GM21737 (cell line): ENCODE measurements at regions not wholly inside any gene's neighbourhood (a gene's known extent, or its start where the extent isn't known, plus 50 kb on each side); places are given as distances from the start of the nearest gene placed in this dataset.

Experiments
- ATAC-seq: cut with Tn5 transposase; IDR thresholded peaks from one replicate; pipeline ENCODE4 v1.9.1; 2021; ENCODE audit warnings: mild to moderate bottlenecking, moderate library complexity; ENCODE audit not compliant: unreplicated experiment

DNA sequence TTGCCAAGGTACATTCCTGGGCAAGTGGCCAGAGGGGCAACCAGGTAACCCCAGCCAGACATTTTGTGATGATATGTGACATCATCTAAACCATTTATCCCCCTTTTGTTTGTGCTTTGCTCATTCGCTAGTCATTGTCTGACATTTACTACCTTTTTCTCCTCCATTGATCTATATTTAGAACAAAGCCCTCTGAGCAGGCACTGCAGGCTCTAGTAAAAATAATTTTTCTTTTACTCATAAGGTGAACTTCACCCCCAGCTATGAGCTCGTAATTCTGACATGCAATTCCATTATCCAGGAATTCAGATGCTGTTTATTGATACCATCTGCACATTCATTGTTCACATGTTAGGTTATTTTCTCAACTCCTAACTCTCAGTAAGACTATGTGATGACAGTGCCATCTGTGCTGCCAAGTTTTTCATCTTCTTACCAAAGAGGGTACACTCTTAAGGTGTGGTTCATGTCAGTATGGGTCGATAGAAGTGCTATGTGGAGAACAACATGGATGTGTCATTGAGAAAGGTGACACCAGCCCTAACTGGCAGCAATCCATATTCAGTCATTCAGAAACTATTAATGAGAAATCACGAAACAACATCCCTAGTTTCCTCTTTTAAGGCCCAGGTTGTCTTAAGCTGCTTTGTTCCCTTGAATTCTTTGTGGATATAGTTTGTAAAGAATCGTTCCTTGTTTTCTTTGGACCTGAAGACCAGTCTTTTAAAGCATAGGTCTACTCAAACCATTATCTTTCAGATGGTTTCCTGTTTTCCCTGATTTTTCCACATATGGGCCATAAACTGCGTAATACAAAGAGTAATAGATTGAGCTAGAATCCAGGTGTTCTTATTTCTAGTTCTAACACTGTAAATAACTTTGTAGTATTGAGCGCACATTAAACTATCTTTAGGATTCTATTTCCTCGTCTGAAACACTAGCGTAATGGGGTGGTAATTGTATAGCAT, 978.1 kb upstream of the CDH2 start:
- ATAC-seq: no peak

DNA sequence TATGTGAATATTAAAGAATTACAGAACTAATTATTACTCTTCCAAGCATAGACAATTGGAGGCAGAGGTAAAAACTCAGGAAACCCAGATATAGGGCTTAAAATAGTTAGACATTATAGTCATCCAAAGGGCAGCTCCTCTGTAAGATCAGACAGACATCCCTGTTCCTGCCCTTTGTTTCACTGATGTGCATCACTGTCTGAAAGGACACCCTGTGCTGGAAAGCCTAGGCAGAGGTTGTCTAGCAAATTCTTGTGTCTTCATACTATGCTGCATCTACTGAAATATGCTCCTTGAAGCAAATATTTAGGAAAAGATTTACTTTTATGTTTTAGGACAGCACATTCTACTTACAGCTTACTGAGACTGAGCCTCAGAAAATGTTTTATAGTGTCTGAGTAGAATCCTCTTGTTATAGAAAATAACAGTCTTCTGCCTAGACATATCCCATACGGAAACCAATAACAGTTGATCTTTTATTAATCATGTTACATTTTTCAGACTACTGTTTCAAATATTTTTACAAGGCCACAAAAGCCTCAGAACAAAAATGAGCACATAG, 977.3 kb upstream of the CDH2 start:
- no peak for ATAC-seq

DNA sequence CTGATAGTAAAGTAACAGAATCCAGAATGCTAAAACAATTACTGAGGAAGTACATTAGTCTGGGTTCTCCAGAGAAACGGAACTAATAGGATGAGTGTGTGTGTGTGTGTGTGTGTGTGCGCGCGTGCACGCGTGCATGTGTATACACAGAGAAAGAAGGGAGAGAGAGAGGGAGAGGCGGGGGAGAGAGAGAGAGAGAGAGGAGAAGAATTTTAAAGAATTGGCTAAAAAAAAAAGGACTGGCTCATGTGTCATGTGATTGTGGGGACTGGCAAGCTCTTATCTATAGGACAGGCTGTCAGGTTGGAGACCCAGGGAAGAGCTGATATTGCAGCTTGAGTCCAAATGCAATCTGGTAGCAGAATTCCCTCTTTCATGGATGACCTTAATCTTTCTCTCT, 976.2 kb upstream of the CDH2 start:
- ATAC-seq: no peak

DNA sequence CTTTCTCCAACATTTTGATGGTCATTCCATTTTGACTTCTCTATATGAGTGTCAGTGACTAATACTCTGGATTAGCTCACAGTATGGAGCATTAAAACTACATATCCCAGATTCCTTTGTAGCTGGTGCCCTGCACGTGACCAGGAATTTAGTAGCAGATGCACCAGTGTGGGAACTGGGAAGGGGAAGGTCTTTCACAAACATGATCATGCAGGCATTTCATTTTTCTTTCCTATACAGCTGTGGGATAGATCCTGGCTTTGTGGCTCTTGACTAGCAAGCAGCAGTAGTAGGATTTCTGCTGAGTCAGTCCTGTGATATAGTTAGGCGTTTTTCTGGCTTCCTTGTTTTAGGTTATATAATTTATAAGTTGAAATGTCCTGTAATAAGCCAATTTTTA, 971.0 kb upstream of the CDH2 start:
- ATAC-seq: no peak

DNA sequence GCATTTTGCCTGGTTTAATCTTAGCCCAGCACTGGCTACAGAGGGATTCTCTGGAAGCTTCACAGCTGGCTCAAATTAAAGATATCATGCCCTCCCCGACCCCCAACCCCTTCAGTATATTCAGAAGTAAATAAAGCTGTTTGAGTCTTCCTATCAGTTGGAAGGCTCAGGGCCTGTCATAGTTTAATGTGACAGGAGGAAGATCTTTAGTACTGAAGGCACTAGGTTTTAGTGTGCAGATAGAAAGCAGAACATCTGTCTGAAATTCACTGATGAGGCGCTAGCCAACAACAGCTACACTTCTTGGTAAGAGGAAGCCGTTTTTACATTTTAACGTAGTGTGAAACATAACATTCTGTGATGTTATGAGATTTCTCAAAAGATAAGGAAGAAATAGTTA, 969.1 kb upstream of the CDH2 start:
- ATAC-seq: no peak

DNA sequence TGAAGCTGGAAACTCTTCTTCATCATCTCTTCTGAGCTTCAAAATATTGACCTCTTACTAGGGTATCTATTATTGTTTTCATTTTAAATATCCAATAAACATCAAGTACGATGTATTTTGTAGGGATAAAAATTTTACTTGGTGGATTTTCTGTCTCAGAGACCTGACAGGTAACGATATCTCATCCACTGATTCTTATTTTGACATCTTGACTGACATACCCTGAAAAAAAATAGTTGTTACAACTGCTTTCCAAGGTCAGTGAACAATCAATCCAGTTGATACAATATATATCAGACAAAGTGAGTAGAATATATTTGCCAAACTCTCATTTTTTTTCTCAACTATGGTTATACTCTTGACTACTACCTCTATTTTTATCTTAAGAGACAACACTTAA, 963.7 kb upstream of the CDH2 start:
- ATAC-seq: no peak

DNA sequence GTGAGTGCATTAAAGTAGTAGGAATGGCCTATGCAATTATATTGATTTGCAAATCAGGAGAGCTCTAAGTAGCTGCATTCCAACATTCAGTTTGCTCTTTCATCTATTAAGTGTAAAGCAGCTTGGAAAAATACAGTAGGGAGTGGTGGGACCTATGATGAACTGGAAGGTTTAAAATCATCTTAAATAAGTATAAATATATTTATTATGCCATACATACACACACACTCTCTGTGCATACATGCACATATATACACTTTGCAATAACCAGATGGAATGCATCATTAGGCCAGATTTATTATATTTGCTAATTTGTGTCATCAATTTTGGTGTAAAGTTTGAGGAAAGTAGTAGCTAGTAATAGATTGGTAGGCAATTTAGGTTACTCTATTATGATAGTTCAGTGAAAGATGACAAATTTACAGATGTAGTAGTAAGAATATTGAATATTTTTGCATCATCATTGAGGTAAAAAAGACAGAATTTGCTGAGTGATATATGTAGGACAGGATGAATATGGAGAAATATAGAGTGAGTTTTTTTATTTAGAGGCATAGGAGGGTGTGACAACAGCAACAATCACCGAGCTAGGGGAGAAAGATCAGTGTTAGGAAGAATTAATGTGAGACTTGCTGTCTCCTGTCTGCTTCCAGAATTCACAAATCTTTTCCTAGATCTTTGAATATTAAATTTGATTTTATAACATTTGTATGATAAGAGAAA, 961.0 kb upstream of the CDH2 start:
- ATAC-seq: no peak

DNA sequence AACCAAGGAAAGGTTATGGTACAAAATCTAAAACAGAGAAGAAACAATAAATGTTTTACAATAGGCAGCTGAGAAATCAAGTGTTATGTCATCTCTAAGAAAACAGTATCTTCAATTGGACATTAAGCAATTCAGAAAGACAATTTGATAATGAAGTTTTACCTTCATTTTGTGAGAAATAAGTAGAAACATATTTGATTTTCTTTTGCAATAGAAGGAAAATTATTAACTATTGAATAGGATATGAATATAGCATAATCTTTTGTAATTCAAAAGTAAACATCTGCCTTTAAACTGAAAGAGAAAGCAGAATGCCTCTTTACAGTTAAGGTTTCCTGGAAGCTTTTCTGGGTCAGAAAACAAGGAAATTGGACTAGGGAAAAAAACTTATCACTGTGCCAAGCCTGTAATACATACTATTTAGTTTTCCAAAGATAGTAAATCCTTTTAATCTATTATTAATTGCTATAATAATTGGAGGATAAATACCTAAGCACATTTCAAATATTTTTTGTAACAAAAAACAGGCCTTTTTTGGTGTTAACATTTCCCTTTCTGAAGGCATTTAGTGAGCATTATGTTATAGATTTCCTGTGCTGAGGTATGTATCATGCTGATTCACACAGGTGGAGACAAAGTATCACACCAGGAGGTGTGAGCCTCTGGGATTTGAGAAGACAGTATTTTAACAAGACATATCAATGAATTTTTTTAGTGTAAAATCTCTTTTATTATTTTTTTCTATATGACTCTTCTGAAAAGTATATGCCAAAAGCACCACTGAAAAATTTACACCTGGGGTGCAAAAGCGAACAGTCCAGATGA, 947.0 kb upstream of the CDH2 start:
- ATAC-seq: no peak

DNA sequence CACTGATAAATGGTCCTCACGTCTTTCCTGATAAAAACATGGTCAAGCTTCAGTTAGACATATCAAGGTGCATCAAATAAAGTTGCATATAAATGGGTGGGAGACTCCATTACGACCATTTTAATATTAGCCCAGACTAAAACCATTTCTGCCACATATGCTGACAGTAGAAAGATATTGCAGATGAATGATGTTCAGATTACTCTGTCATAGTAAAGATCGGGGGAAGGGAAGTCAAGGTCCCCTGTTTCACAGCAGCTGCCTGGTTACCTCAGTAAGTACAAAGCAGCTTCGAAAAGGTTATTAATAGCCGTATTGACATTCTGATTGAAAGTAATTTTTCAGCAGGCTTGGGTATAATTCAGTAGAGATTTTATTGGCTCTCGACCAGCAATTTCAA, 927.7 kb upstream of the CDH2 start:
- ATAC-seq: no peak

DNA sequence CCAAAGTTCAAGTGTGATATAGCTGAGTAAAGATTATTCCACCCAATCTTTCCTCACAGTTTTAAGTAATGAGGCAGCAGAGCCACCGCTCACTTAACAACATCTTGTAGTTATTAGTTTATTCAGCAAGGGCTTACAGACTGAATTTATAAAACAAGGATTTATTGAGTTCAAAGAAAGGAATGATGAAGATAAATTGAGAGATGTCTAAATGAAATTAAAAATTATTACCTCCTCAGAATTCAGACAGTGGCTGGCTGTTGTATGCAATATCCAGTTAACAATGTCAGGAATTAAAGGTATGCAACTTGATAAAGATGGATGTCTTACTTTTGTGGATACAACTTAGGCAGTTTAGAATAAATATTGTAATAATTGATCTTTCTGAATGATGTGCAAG, 927.3 kb upstream of the CDH2 start:
- no peak for ATAC-seq

DNA sequence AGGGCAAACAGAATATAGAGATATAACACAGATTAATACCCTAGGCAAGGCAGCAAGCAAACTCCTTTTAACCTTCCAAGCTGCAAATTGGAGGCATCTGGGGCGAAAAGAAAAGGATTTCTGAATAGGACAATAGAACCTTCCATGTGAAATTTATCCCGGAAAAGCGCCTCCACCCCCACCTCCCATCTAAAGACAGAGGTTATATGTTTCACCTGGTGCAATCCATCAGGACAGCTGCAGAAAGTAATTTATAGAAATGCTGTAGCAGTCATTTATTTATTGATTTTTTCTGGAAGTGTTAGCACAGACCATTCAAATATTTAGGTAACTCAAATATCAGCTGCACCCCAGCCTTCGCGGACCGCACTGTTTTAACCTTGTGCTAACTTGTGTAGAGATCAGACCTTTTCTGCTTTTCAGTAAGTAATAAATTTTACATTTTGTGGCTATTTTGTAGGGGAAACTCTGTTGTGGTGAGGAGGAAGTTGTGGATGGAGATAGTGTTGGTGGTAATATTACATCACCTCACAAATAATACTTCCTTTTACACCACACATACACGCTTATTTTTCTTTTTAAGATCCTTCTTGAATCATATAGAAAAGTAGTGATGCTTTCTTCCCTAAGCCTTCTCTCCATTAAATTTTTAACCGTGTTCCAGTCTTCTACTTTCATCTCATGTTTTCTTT, 919.3 kb upstream of the CDH2 start:
- no peak for ATAC-seq

DNA sequence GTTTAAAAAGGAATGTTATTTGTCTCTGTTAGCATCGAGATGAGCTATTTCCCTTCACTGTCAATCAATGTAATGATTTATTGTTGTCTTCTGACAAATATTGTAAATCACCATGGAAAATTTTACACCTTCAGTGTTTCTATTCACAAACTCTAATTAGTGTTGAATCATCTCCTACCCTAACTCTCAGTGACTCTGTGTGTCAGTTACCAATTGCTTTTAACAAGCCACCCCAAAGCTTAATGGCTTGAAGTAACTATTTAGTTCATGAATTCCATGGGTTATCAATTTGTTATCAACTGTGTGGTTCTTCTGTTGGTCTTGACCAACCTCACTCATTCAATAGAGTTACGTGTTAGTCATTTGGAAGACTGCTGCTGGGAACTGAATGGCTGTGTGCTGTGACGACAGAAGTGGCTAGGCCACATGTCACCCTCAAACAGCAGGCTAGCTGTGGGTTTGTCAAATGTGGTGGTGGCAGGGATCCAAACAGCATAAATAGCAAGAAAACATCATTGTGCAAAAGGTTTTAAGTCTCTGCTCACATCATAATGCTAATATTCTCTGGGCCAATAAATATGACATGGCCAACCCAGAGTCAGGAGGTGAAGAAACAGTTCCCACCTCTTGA, 910.8 kb upstream of the CDH2 start:
- ATAC-seq: no peak

DNA sequence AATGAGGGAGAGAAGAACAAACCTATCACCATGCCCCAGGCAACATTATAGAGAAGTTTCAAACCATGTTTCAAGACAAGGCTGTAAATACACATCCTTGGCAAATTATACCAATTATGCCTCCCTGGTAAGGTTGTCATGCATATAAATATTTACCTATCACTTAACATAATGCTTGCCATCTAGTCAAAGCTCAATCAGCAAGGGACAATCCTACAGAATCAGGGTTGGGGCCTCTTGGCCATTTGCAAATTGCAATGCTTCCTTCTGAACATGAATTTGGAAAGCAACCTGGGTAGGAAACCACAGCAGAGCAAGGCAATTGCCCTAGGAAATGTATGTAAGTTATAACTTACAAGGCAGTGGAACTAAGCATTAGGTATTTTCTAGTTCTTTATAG, 907.2 kb upstream of the CDH2 start:
- no peak for ATAC-seq

DNA sequence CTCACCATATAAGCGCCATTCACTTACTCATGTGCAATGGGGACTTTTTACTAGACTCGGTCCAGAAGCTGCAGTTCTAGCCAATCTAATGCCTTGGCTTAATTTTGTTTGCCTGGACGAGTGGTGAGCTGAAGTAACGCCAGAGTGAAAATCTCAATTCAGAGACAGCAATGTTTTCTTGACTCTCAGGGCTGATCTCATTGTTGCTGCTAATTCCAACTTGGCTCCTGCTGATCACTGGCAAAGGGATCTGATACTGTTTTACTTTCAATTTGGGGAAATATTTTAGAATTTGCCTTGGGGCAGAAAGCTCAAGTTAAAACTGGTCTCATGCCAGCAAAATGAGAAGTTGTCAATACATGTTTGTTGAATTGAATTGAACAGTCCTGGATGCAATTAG, 906.6 kb upstream of the CDH2 start:
- no peak for ATAC-seq

DNA sequence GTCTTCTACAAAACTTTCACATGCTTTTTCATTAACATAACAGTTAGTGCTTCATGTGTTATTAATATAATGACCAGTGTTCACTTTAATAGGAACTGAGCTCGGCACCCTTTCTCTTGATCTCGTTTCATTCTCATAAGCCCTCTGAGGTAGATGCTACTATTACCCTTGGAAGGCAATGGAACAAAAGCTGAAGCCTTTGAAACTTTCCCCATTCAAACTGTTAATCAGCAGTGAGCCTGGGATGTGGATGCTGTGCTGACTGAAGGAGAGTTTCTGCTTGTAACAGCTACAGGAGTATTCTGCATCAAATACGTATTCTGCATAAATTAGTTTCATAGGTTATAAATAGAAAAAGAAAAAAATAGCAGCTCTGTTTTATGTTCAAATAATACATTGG, 904.0 kb upstream of the CDH2 start:
- ATAC-seq: no peak

DNA sequence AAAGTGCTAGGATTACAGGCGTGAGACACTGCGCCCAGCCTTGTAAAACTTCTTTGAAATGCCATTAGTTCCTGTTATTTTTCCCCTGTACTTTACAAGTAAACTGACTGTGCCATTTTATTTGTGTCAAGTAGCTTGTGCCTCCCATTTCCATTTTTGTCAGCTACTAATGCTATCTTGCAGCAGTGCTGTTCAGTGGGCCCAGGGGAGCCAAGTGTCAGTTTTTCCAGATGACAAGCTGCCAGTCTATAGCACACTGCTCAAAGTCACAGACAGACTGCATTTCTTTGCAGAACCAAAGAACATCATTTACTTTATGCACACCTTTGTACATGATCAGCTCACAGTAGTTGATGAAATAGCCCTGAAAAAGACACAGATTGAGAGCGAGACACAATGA, 901.3 kb upstream of the CDH2 start:
- no peak for ATAC-seq

DNA sequence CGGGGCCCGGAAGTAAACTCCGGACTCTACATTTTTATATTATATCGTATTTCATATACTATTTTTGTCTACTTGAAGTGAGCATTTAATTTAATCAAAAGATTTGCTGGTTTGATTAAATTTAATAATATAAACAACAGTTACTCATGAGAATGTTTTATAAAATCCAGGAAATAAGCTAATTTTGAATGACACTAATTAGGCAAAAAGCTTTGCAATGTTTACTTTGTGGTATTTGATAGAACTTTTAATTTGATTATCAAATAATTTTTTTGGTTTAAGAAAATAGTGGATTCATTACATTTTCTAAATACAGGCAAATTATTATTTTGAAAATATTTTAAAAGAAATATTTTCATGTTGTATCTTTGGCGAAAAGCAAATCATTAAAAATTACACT, 900.4 kb upstream of the CDH2 start:
- ATAC-seq: no peak

DNA sequence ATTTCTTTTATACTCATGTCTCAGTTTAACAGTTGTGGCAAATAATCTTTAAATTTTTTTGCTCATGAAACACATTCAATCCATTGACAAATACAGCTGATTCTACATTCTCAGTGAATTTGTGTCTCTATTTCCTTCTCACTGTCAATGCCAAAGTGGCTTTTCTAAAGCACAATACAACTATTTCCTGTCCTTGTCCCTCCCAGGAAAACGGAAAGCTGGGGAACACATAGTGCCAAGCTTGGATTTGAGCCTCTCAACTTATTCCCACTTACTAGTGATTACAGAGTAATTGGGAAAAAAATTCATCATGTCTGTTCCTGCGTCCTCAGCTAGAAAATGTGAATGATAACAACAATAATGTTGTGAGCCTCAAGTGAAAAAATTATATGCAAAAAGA, 899.7 kb upstream of the CDH2 start:
- no peak for ATAC-seq

DNA sequence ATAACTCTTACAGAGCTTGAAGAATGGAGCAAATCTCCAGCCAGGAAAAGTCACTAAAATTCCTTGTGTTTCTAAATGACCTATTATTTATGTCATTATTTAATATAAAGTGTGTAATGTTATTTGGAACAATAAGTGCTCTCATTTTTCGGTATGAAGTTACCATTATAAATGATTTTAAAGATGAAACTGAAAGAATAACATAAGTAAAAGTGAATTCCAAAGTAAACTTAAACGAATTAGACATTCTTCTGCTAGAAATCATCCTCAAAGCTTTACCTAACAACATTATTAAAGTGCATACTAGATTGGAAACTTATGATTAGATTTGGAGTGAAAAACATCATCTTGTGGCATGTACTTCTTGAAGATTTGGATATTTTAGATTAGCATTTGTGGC, 897.2 kb upstream of the CDH2 start:
- no peak for ATAC-seq

DNA sequence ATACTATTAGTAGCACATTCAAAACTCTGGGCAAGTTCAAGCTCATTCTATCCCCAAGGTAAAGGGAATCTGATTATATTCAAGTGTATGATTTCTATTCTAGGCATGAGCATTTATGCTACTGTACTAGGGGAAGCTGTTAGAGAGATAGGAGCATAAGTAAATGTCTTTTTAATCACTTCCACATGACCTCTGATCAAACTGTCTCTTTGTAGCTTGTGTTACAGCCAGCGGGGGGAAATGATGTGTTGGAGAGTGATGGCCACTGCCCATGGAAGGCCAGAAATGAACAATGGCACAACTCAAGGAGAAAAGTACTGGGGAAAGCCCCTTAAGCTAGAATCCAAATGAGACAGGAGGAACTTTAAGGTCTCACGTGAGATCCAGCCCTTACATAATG, 894.9 kb upstream of the CDH2 start:
- no peak for ATAC-seq
